ENCODE measurements at regions not wholly inside any gene's neighbourhood (a gene's known extent, or its start where the extent isn't known, plus 50 kb on each side); places are given as distances from the start of the nearest gene placed in this dataset.

GRCh38 chr5:110256298-110256697 lies 470.2 kb downstream of the TMEM232 start:
- no peaks in the 10 kb centered on the region for H3K36me3 Mint-ChIP-seq (ENCODE audit: insufficient read depth, unreplicated experiment)
- Histone ChIP-seq H3K9me3 (no peaks in the 10 kb centered on the region), H3K4me3 (ENCODE audit: low read depth, low read length) (no peak overlapping the region), H3K36me3 (ENCODE audit: control insufficient read depth, insufficient read depth, low read length) (no peaks in the 10 kb centered on the region), H3K4me1 (no peaks in the 10 kb centered on the region), H3K27me3 (replicated peaks; ENCODE audit: control insufficient read depth, insufficient read depth, low read length) (peaks cover 2% of the 10 kb centered on the region)
- no peak overlapping the region for H3K4me3 Mint-ChIP-seq (ENCODE audit: unreplicated experiment)
- intact Hi-C loops (cut with micrococcal nuclease; ENCODE audit: unreplicated experiment), result no loop called here
- no peak for DNase-seq
- ChIA-PET CTCF (no interaction called here), POLR2A (no interaction called here)
- no TSS peak for BruUV-seq (replicated peaks)
- H3K27me3 Mint-ChIP-seq (ENCODE audit: insufficient read depth, unreplicated experiment), result peaks cover 11% of the 10 kb centered on the region
- H3K27ac Mint-ChIP-seq (ENCODE audit: unreplicated experiment), result no peak overlapping the region
- no peak for TF ChIP-seq CTCF (IDR thresholded peaks at IDR 0.05; ENCODE audit: insufficient read depth in 1 of 2, low read depth in 1 of 2, low read length in 1 of 2, severe bottlenecking in 1 of 2, unreplicated experiment in 1 of 2)
- no peaks in the 10 kb centered on the region for H3K4me1 Mint-ChIP-seq (ENCODE audit: low read depth, unreplicated experiment)
- no peaks in the 10 kb centered on the region for H3K9me3 Mint-ChIP-seq (ENCODE audit: unreplicated experiment)

- Mint-ChIP-seq H3K4me3 (ENCODE audit: unreplicated experiment) (no peak overlapping the region), H3K27me3 (ENCODE audit: insufficient read depth, unreplicated experiment) (peaks cover 11% of the 10 kb centered on the region), H3K9me3 (ENCODE audit: unreplicated experiment) (no peaks in the 10 kb centered on the region), H3K4me1 (ENCODE audit: low read depth, unreplicated experiment) (no peaks in the 10 kb centered on the region), H3K36me3 (ENCODE audit: insufficient read depth, unreplicated experiment) (no peaks in the 10 kb centered on the region), H3K27ac (ENCODE audit: unreplicated experiment) (no peak overlapping the region)
- intact Hi-C loops (cut with micrococcal nuclease; ENCODE audit: unreplicated experiment), result no loop called here
- no peak for DNase-seq
- no peaks in the 10 kb centered on the region for H3K9me3 ChIP-seq
- H3K36me3 ChIP-seq (ENCODE audit: control insufficient read depth, insufficient read depth, low read length), result no peaks in the 10 kb centered on the region
- no peak for TF ChIP-seq CTCF (IDR thresholded peaks at IDR 0.05; ENCODE audit: insufficient read depth in 1 of 2, low read depth in 1 of 2, low read length in 1 of 2, severe bottlenecking in 1 of 2, unreplicated experiment in 1 of 2)
- no peak overlapping the region for H3K4me3 ChIP-seq (ENCODE audit: low read depth, low read length)
- no peaks in the 10 kb centered on the region for H3K4me1 ChIP-seq
- no TSS peak for BruUV-seq (replicated peaks)
- ChIA-PET POLR2A (no interaction called here), CTCF (interaction anchor here (0.7 kb wide), 1 partner anchor 157 kb away, joined by 3 read pairs; no protein-coding TSS in a partner anchor)
- H3K27me3 ChIP-seq (replicated peaks; ENCODE audit: control insufficient read depth, insufficient read depth, low read length), result peaks cover 2% of the 10 kb centered on the region
Measured at GRCh38 chr5:110257971-110258370, 468.5 kb downstream of the TMEM232 start.

GRCh38 chr5:110258460-110259216 lies 467.8 kb downstream of the TMEM232 start:
- no peaks in the 10 kb centered on the region for H3K9me3 ChIP-seq
- intact Hi-C loops (cut with micrococcal nuclease; ENCODE audit: unreplicated experiment), result no loop called here
- no peak overlapping the region for H3K27ac Mint-ChIP-seq (ENCODE audit: unreplicated experiment)
- no peak overlapping the region for H3K4me3 Mint-ChIP-seq (ENCODE audit: unreplicated experiment)
- H3K36me3 ChIP-seq (ENCODE audit: control insufficient read depth, insufficient read depth, low read length), result no peaks in the 10 kb centered on the region
- no peak for DNase-seq
- H3K9me3 Mint-ChIP-seq (ENCODE audit: unreplicated experiment), result no peaks in the 10 kb centered on the region
- TF ChIP-seq CTCF (IDR thresholded peaks at IDR 0.05; ENCODE audit: insufficient read depth in 1 of 2, low read depth in 1 of 2, low read length in 1 of 2, severe bottlenecking in 1 of 2, unreplicated experiment in 1 of 2), result no peak
- H3K4me3 ChIP-seq (ENCODE audit: low read depth, low read length), result no peak overlapping the region
- H3K27me3 Mint-ChIP-seq (ENCODE audit: insufficient read depth, unreplicated experiment), result peaks cover 11% of the 10 kb centered on the region
- ChIA-PET POLR2A (interaction anchor here (0.6 kb wide), 1 partner anchor 316 kb away, joined by 3 read pairs; no protein-coding TSS in a partner anchor), CTCF (no interaction called here)
- H3K4me1 ChIP-seq, result no peaks in the 10 kb centered on the region
- BruUV-seq (replicated peaks), result no TSS peak
- H3K36me3 Mint-ChIP-seq (ENCODE audit: insufficient read depth, unreplicated experiment), result no peaks in the 10 kb centered on the region
- no peaks in the 10 kb centered on the region for H3K4me1 Mint-ChIP-seq (ENCODE audit: low read depth, unreplicated experiment)
- peaks cover 2% of the 10 kb centered on the region for H3K27me3 ChIP-seq (replicated peaks; ENCODE audit: control insufficient read depth, insufficient read depth, low read length)
